H1 (cell line): ENCODE measurements at regions not wholly inside any gene's neighbourhood (a gene's known extent, or its start where the extent isn't known, plus 50 kb on each side); places are given as distances from the start of the nearest gene placed in this dataset.

ENCODE experiments used
- CTCF ChIA-PET: fragments of 300-600 bp; sonication (Branson Sonifier 250); formaldehyde crosslinking; loops from one replicate; lab custom pipeline; 2021; ENCODE audit not compliant: partially characterized antibody; lab: Charles Lee
- POLR2A ChIA-PET: fragments of 300-600 bp; sonication (Branson Sonifier 250); formaldehyde crosslinking; loops from one replicate; lab custom pipeline; 2021; ENCODE audit warnings: inconsistent platforms; ENCODE audit not compliant: partially characterized antibody; lab: Charles Lee
- DNase-seq, 2 experiments: peaks; one replicate each; pipeline versions ENCODE4 v3.0.0 to v3.0.0-alpha.2; 2010 to 2022; ENCODE audit warnings: low spot score in 2 of 2, low read depth in 1 of 2, mixed read lengths in 1 of 2
- FAIRE-seq: peaks from 2 replicates; lab custom pipeline; 2011; peaks lifted over from hg19 to GRCh38; lab: Jason Lieb, UNC
- H2AFZ ChIP-seq: 2 replicates; pipeline ENCODE4 v1.8.1; 2012; ENCODE audit warnings: low read length, inconsistent platforms
- H2AK5ac ChIP-seq: 2 replicates; pipeline ENCODE4 v1.6.1; 2013; ENCODE audit warnings: low read depth, low read length
- H2BK120ac ChIP-seq: replicated peaks from 2 replicates; pipeline ENCODE3; 2013; ENCODE audit warnings: low read depth, low read length, inconsistent platforms
- H2BK12ac ChIP-seq: 2 replicates; pipeline ENCODE4 v1.6.1; 2013; ENCODE audit warnings: low read depth, low read length
- H2BK15ac ChIP-seq: 2 replicates; pipeline ENCODE4 v1.6.1; 2013; ENCODE audit warnings: low read length
- H2BK20ac ChIP-seq: 2 replicates; pipeline ENCODE4 v1.6.1; 2013; ENCODE audit warnings: low read length
- H2BK5ac ChIP-seq: 2 replicates; pipeline ENCODE4 v1.6.1; 2013; ENCODE audit warnings: low read depth, low read length
- H3K14ac ChIP-seq: 2 replicates; pipeline ENCODE4 v1.6.1; 2013; ENCODE audit warnings: inconsistent platforms; ENCODE audit not compliant: insufficient read length
- H3K18ac ChIP-seq: 2 replicates; pipeline ENCODE4 v1.6.1; 2013; ENCODE audit warnings: low read length; ENCODE audit errors: extremely low read depth
- H3K23ac ChIP-seq: 2 replicates; pipeline ENCODE4 v1.6.1; 2013; ENCODE audit warnings: inconsistent platforms; ENCODE audit not compliant: insufficient read length
- H3K23me2 ChIP-seq: 2 replicates; pipeline ENCODE4 v1.6.1; 2013; ENCODE audit warnings: low read depth, low read length
- H3K27ac ChIP-seq: 2 replicates; pipeline ENCODE4 v1.6.1; 2011; ENCODE audit warnings: low read depth, low read length, inconsistent platforms
- H3K27me3 ChIP-seq, 4 experiments: replicated peaks in 1 of 4; 1 replicate in 1 of 4; 2 replicates in 3 of 4; pipeline versions ENCODE4 v1.6.1 to v1.8.1; 2011 to 2013; ENCODE audit warnings: low read length in 3 of 4, mild to moderate bottlenecking in 3 of 4, inconsistent platforms in 2 of 4, mixed read lengths in 2 of 4, moderate library complexity in 1 of 4; ENCODE audit not compliant: control insufficient read depth in 3 of 4, insufficient read depth in 3 of 4; ENCODE audit errors: extremely low read depth in 1 of 4
- H3K36me3 ChIP-seq, 4 experiments: 2 replicates each; pipeline versions ENCODE4 v1.6.1 to v1.8.1; 2011 to 2013; ENCODE audit warnings: mild to moderate bottlenecking in 4 of 4, low read length in 3 of 4, moderate library complexity in 2 of 4, control low read depth in 1 of 4, inconsistent platforms in 1 of 4; ENCODE audit not compliant: insufficient read depth in 4 of 4, control insufficient read depth in 2 of 4
- H3K4ac ChIP-seq: replicated peaks from 2 replicates; pipeline ENCODE3; 2013; ENCODE audit warnings: low read length, low read depth, mixed read lengths, inconsistent platforms; ENCODE audit not compliant: insufficient read length
- H3K4me1 ChIP-seq, 4 experiments: replicated peaks in 1 of 4; 1 replicate in 1 of 4; 2 replicates in 3 of 4; pipeline versions ENCODE4 v1.6.1 to v1.8.1; 2011 to 2013; ENCODE audit warnings: low read length in 3 of 4, inconsistent platforms in 2 of 4, mixed read lengths in 1 of 4; ENCODE audit not compliant: insufficient read depth in 4 of 4, control insufficient read depth in 3 of 4
- H3K4me2 ChIP-seq, 2 experiments: 2 replicates each; pipeline versions ENCODE4 v1.6.1 to v1.8.1; 2011 to 2013; ENCODE audit warnings: low read depth in 2 of 2, low read length in 2 of 2, control low read depth in 1 of 2, inconsistent platforms in 1 of 2, mild to moderate bottlenecking in 1 of 2; ENCODE audit not compliant: insufficient read depth in 1 of 2
- H3K4me3 ChIP-seq, 4 experiments: fragments of 200-600, 300-600 bp in 1 of 4; sonication (generic), shearing (Covaris generic), sonication (Bioruptor Twin) in 1 of 4; 2 replicates each; pipeline versions ENCODE4 v1.5.1 to v1.8.1; 2011 to 2016; ENCODE audit warnings: low read length in 4 of 4, low read depth in 3 of 4, control low read depth in 2 of 4, inconsistent platforms in 2 of 4, mild to moderate bottlenecking in 2 of 4, mixed read lengths in 1 of 4, moderate library complexity in 1 of 4; ENCODE audit not compliant: insufficient read depth in 2 of 4; ENCODE audit errors: extremely low read depth in 1 of 4
- H3K56ac ChIP-seq: replicated peaks from 2 replicates; pipeline ENCODE3; 2013; ENCODE audit warnings: low read depth, mild to moderate bottlenecking, mixed read lengths, low read length, inconsistent platforms; ENCODE audit not compliant: insufficient read length
- H3K79me1 ChIP-seq: 2 replicates; pipeline ENCODE4 v1.6.1; 2013; ENCODE audit warnings: low read depth, low read length, control low read depth
- H3K79me2 ChIP-seq, 2 experiments: 2 replicates each; pipeline versions ENCODE4 v1.6.1 to v1.8.1; 2012 to 2013; ENCODE audit warnings: low read length in 2 of 2, mild to moderate bottlenecking in 2 of 2, inconsistent platforms in 1 of 2; ENCODE audit not compliant: insufficient read depth in 2 of 2, control insufficient read depth in 1 of 2
- H3K9ac ChIP-seq, 4 experiments: replicated peaks in 1 of 4; 1 replicate in 1 of 4; 2 replicates in 3 of 4; pipeline versions ENCODE4 v1.6.1 to v1.8.1; 2011 to 2013; ENCODE audit warnings: low read depth in 3 of 4, low read length in 3 of 4, control low read depth in 2 of 4, mild to moderate bottlenecking in 2 of 4, moderate library complexity in 2 of 4, inconsistent platforms in 1 of 4; ENCODE audit errors: extremely low read depth in 1 of 4
- H3K9me3 ChIP-seq, 2 experiments: 2 replicates each; pipeline versions ENCODE4 v1.6.1 to v1.8.1; 2012 to 2013; ENCODE audit warnings: mild to moderate bottlenecking in 2 of 2, moderate library complexity in 2 of 2, control low read depth in 1 of 2, inconsistent platforms in 1 of 2, low read depth in 1 of 2, low read length in 1 of 2, mixed read lengths in 1 of 2; ENCODE audit not compliant: insufficient read depth in 2 of 2
- H4K20me1 ChIP-seq, 2 experiments: replicated peaks in 1 of 2; 2 replicates each; pipeline versions ENCODE3 to v1.8.1; 2011 to 2013; ENCODE audit warnings: inconsistent platforms in 2 of 2, low read length in 2 of 2, mild to moderate bottlenecking in 1 of 2; ENCODE audit not compliant: insufficient read depth in 2 of 2, control insufficient read depth in 1 of 2
- H4K5ac ChIP-seq: 2 replicates; pipeline ENCODE4 v1.6.1; 2013; ENCODE audit warnings: low read length, low read depth, mixed read lengths, inconsistent platforms; ENCODE audit not compliant: insufficient read length
- H4K8ac ChIP-seq: 2 replicates; pipeline ENCODE4 v1.8.0; 2013; ENCODE audit warnings: mild to moderate bottlenecking, moderate library complexity, low read length, inconsistent platforms; ENCODE audit not compliant: insufficient read depth; ENCODE audit errors: extremely low read depth
- H4K91ac ChIP-seq: replicated peaks from 2 replicates; pipeline ENCODE3; 2013; ENCODE audit warnings: low read length, mixed read lengths, inconsistent platforms; ENCODE audit not compliant: insufficient read length
- BACH1 ChIP-seq: IDR thresholded peaks from 2 replicates; pipeline ENCODE4 v1.6.1; 2012; ENCODE audit warnings: low read length, improper control_type of control experiment
- CHD1 ChIP-seq: IDR thresholded peaks from 2 replicates; pipeline ENCODE4 v1.6.1; 2012; ENCODE audit warnings: low read depth, low read length, improper control_type of control experiment
- FOSL1 ChIP-seq: IDR thresholded peaks from 2 replicates; pipeline ENCODE4 v1.6.1; 2011; ENCODE audit warnings: mild to moderate bottlenecking, low read depth, low read length, moderate library complexity; ENCODE audit not compliant: insufficient read depth
- GABPA ChIP-seq: IDR thresholded peaks from 2 replicates; pipeline ENCODE4 v1.6.1; 2011; ENCODE audit warnings: mild to moderate bottlenecking, low read length, moderate library complexity, borderline replicate concordance; ENCODE audit not compliant: insufficient read depth
- HDAC6 ChIP-seq: IDR thresholded peaks from one replicate; pipeline ENCODE4 v1.7.1; 2012; ENCODE audit warnings: low read depth, mild to moderate bottlenecking, inconsistent platforms, low read length, moderate library complexity
- JUND ChIP-seq: IDR thresholded peaks from 2 replicates; pipeline ENCODE4 v1.6.1; 2011; ENCODE audit warnings: mild to moderate bottlenecking, improper control_type of control experiment, low read length
- RXRA ChIP-seq: IDR thresholded peaks from 2 replicates; pipeline ENCODE4 v1.6.1; 2011; ENCODE audit warnings: low read depth, mild to moderate bottlenecking, low read length, moderate library complexity; ENCODE audit not compliant: insufficient read depth
- SAP30 ChIP-seq: fragments of 300-600 bp; sonication (generic); IDR thresholded peaks from 2 replicates; pipeline ENCODE4 v1.7.1; 2012; ENCODE audit warnings: low read length, moderate library complexity, mild to moderate bottlenecking, inconsistent platforms; ENCODE audit not compliant: insufficient read depth, insufficient replicate concordance
- SUZ12 ChIP-seq: fragments of 200-600 bp; sonication (generic); IDR thresholded peaks from 2 replicates; pipeline ENCODE4 v1.6.1; 2012; ENCODE audit warnings: mild to moderate bottlenecking, inconsistent platforms, low read length, moderate library complexity, mixed read lengths
- TAF7 ChIP-seq: optimal IDR thresholded peaks from 2 replicates; pipeline ENCODE3; 2011; ENCODE audit warnings: low read depth, mild to moderate bottlenecking, inconsistent platforms, low read length, moderate library complexity, borderline replicate concordance
- TBP ChIP-seq: IDR thresholded peaks from 2 replicates; pipeline ENCODE4 v1.6.1; 2011; ENCODE audit warnings: low read depth, low read length, improper control_type of control experiment
- YY1 ChIP-seq: IDR thresholded peaks from 2 replicates; pipeline ENCODE4 v1.6.1; 2011; ENCODE audit warnings: low read depth, mild to moderate bottlenecking, low read length
- WGBS, 2 experiments: shearing (Covaris generic) in 1 of 2; methylation state at CpG; one replicate each; pipeline versions ENCODE4 v1.1.6 to v1.1.7; 2013 to 2015; ENCODE audit warnings: low lambda C conversion rate in 2 of 2, mixed read lengths in 2 of 2, inconsistent platforms in 1 of 2, low coverage in 1 of 2, missing lambda C conversion rate in 1 of 2; ENCODE audit not compliant: insufficient replicate concordance in 2 of 2, insufficient coverage in 1 of 2, insufficient read length in 1 of 2; ENCODE audit errors: extremely low coverage in 1 of 2, missing lambda C conversion rate in 1 of 2; 5-methylcytosine and 5-hydroxymethylcytosine counted together
- TF ChIP-seq, protein P1 (sequence below): IDR thresholded peaks from 2 replicates; pipeline ENCODE4 v1.6.1; 2012; ENCODE audit warnings: inconsistent platforms
- TF ChIP-seq, protein P2 (sequence below): IDR thresholded peaks from 2 replicates; pipeline ENCODE4 v1.6.1; 2011; ENCODE audit warnings: low read depth, mild to moderate bottlenecking, low read length; ENCODE audit not compliant: insufficient read depth

DNA sequence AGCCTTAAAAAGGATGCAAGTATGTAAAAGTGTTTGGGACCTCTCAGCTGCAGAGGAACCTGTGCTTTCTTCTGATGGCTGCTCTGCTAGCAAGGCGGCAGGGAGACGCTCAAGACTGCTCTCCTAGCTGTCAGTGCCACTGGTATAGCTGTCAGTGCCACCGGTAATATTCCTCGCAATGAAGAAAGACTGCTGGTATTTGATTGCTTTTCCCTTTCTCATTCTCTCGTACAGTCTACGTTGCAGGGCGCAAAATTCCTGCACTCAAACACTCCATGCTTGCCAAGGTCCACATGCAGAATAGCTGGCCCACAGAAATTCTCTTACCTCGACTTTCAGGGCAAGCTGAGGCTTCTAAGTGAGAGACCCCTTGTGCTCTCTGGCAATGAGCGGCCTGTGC lies 432.6 kb upstream of the KLF6 start:
- Histone ChIP-seq H2BK120ac (no peak overlapping the region), H3K56ac (no peak overlapping the region), H3K18ac (no peak overlapping the region; the same call in 1 of the 2 replicates), H3K4me3 (no peak overlapping the region), H3K27ac (no peak overlapping the region), H2BK5ac (no peak overlapping the region; the same call in 1 of the 2 replicates), H3K79me1 (no peaks in the 10 kb centered on the region), H4K8ac (no peak overlapping the region), H2BK20ac (no peak overlapping the region), H3K23me2 (no peaks in the 10 kb centered on the region), H2AFZ (no peak overlapping the region), H3K4me2 (no peak overlapping the region), H3K4ac (no peak overlapping the region), H4K5ac (no peak overlapping the region), H3K14ac (no peak overlapping the region), H3K79me2 (no peaks in the 10 kb centered on the region), H3K23ac (no peak overlapping the region), H2BK15ac (no peak overlapping the region), H2BK12ac (no peak overlapping the region), H3K9ac (no peak overlapping the region), H3K36me3 (no peaks in the 10 kb centered on the region), H4K91ac (no peak overlapping the region), H3K9me3 (no peaks in the 10 kb centered on the region), H3K4me1 (peaks cover 0 to 10% (median 6%) of the 10 kb centered on the region in 4 experiments; a peak in 5 of 7 replicates), H2AK5ac (no peak overlapping the region), H4K20me1 (no peaks in the 10 kb centered on the region), H3K27me3 (no peaks in the 10 kb centered on the region)
- CTCF ChIA-PET: interaction anchor here (1.3 kb wide), 1 partner anchor 14 kb away, joined by 3 read pairs; no protein-coding TSS in a partner anchor
- WGBS, 2 experiments: 89% methylated on average over 9 of the region's 9 CpGs; no CpG with 5 or more reads in 1 of the 2 experiments
- POLR2A ChIA-PET: no interaction called here
- FAIRE-seq: no peak
- no peak for DNase-seq
- TF ChIP-seq CHD1 (no peak), TAF7 (no peak), YY1 (no peak), FOSL1 (no peak), HDAC6 (no peak), JUND (no peak), TBP (no peak), SUZ12 (no peak), SAP30 (no peak), GABPA (no peak), RXRA (no peak), BACH1 (no peak)
- TF ChIP-seq, protein P1, sequence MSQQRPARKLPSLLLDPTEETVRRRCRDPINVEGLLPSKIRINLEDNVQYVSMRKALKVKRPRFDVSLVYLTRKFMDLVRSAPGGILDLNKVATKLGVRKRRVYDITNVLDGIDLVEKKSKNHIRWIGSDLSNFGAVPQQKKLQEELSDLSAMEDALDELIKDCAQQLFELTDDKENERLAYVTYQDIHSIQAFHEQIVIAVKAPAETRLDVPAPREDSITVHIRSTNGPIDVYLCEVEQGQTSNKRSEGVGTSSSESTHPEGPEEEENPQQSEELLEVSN: no peak
- TF ChIP-seq, protein P2, sequence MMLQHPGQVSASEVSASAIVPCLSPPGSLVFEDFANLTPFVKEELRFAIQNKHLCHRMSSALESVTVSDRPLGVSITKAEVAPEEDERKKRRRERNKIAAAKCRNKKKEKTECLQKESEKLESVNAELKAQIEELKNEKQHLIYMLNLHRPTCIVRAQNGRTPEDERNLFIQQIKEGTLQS: no peak
